Kidney (tissue), 13 donors: ENCODE measurements at regions not wholly inside any gene's neighbourhood (a gene's known extent, or its start where the extent isn't known, plus 50 kb on each side); places are given as distances from the start of the nearest gene placed in this dataset.

Experiments used
- DNase-seq, 5 donors: peaks; one replicate each; pipeline ENCODE4 v3.0.0-alpha.2; 2013 to 2020
- FAIRE-seq: peaks from 2 replicates; lab custom pipeline; 2012; peaks lifted over from hg19 to GRCh38; lab: Jason Lieb, UNC
- H3K27ac ChIP-seq, 2 donors: one replicate each; pipeline ENCODE4 v1.7.0; 2013; ENCODE audit warnings: low read depth in 2 of 2, low read length in 2 of 2, inconsistent platforms in 1 of 2
- H3K27me3 ChIP-seq: one replicate; pipeline ENCODE4 v1.7.1; 2013; ENCODE audit warnings: low read length, inconsistent platforms; ENCODE audit not compliant: control insufficient read depth, insufficient read depth
- H3K36me3 ChIP-seq, 3 donors: one replicate each; pipeline versions ENCODE4 v1.7.0 to v1.7.1; 2013; ENCODE audit warnings: low read length in 3 of 3, control low read depth in 1 of 3, inconsistent platforms in 1 of 3; ENCODE audit not compliant: insufficient read depth in 3 of 3, control insufficient read depth in 2 of 3
- H3K4me1 ChIP-seq, 3 donors: one replicate each; pipeline versions ENCODE4 v1.7.0 to v1.7.1; 2013; ENCODE audit warnings: low read length in 3 of 3, inconsistent platforms in 1 of 3, low read depth in 1 of 3; ENCODE audit not compliant: control insufficient read depth in 2 of 3, insufficient read depth in 2 of 3
- H3K4me3 ChIP-seq, 3 donors: one replicate each; pipeline versions ENCODE4 v1.7.0 to v1.8.1; 2013; ENCODE audit warnings: low read length in 3 of 3, control low read depth in 1 of 3, inconsistent platforms in 1 of 3
- H3K9ac ChIP-seq, 3 donors: one replicate each; pipeline versions ENCODE4 v1.7.0 to v1.7.1; 2013; ENCODE audit warnings: low read length in 3 of 3, control low read depth in 1 of 3, inconsistent platforms in 1 of 3
- H3K9me3 ChIP-seq, 3 donors: one replicate each; pipeline versions ENCODE4 v1.7.0 to v1.7.1; 2013; ENCODE audit warnings: low read length in 3 of 3, control low read depth in 1 of 3, inconsistent platforms in 1 of 3; ENCODE audit not compliant: control insufficient read depth in 2 of 3, insufficient read depth in 1 of 3
- CTCF ChIP-seq: IDR thresholded peaks from 3 replicates; pipeline ENCODE4 v1.5.1; 2012; ENCODE audit warnings: mild to moderate bottlenecking, moderate library complexity, borderline replicate concordance; ENCODE audit not compliant: insufficient read depth; ENCODE audit errors: extremely low read depth
- intact Hi-C: fragments of 100-400 bp; cut with DNase I; formaldehyde crosslinking; loops from one replicate; pipeline ENCODE4 v1.11.1; 2022
- donor health status: control.
- donor health status: control.
- donor health status: control.
- donor health status: control.
- donor health status: control.
- donor health status: DM: yes; HTN: yes; CAD: no.
- donor health status: Normal renal cell carcinoma (clear cell type).

- Histone ChIP-seq H3K27ac (no peak overlapping the region), H3K9ac (no peak overlapping the region), H3K27me3 (no peaks in the 10 kb centered on the region), H3K4me3 (no peak overlapping the region), H3K4me1 (no peaks in the 10 kb centered on the region), H3K9me3 (no peaks in the 10 kb centered on the region), H3K36me3 (no peaks in the 10 kb centered on the region)
- no peak for TF ChIP-seq CTCF
- FAIRE-seq (no peak), DNase-seq (no peak)
- intact Hi-C loops: no loop called here
These were observed 157.6 kb upstream of the CCDC68 start for GRCh38 chr18:55116863-55117262.

DNA sequence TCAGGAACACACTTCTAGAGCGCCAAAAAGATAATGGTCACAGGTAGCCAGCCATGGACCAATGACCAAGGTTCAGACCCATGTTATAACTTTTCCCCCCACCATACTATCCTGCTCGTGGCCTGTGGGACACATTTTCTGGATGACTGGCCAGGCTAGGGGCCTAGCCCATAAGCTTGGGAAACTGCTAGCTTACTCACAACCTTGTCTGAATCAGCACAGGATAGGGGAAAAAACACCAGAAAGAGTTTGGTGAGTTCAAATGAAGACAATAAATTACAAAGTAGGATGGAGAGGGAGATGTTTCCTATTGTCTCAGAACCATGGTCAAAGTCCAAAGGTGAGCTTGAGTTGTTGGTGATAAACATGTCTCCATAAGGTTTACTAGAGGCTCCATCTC lies 156.3 kb upstream of the CCDC68 start:
- H3K27me3 ChIP-seq: no peaks in the 10 kb centered on the region
- no peak overlapping the region for H3K9ac ChIP-seq
- no peak overlapping the region for H3K27ac ChIP-seq
- intact Hi-C loops: no loop called here
- peaks cover 0 to 3% (median 0%) of the 10 kb centered on the region in 3 donors for H3K4me1 ChIP-seq
- DNase-seq: no peak
- TF ChIP-seq CTCF: no peak
- FAIRE-seq: no peak
- H3K36me3 ChIP-seq: no peaks in the 10 kb centered on the region
- H3K4me3 ChIP-seq: no peak overlapping the region
- H3K9me3 ChIP-seq: no peaks in the 10 kb centered on the region

DNA sequence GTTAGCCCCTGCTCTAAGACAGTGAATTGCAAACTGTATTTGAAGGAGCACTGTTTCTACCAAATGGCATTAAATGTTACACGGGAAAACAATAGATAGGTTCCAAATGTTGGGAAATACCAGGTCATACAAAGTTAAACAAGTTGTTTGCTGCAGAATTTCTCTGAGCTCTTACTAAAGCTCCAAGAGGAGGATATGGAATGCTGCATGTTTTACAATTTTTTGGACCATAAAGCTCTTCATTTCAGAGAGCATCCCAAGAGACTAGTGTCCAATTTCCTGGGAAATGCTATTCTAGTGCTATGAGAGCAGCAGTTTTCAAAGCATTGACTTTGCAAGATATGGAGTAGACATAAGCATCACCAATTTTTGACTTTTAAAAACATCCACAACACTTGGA lies 155.6 kb upstream of the CCDC68 start:
- H3K4me3 ChIP-seq: no peak overlapping the region
- FAIRE-seq (no peak), DNase-seq (no peak)
- H3K27ac ChIP-seq: no peak overlapping the region
- H3K4me1 ChIP-seq: peaks cover 0 to 3% (median 0%) of the 10 kb centered on the region in 3 donors
- no peak for TF ChIP-seq CTCF
- no peaks in the 10 kb centered on the region for H3K36me3 ChIP-seq
- no peak overlapping the region for H3K9ac ChIP-seq
- no peaks in the 10 kb centered on the region for H3K27me3 ChIP-seq
- H3K9me3 ChIP-seq: no peaks in the 10 kb centered on the region
- intact Hi-C loops: no loop called here

DNA sequence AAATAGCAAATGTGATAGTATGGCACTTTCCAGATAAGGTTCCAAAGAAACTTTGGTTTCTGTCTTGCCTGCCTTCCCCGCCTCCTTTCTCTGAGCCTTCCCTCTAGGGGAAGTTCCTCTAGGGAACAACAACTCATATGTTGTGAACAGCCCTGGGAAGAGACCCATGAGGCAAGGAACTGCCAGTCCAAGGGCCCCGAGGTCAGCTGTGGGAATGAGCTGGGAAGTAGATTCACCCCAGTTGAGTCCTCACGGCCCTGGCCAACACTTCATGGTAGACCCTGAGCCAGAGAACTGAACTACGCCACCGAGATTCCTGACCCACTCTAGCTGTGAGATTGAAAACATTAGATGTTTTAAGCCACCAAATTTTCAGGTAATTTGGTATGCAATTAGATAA lies 154.5 kb upstream of the CCDC68 start:
- H3K36me3 ChIP-seq: no peaks in the 10 kb centered on the region
- no peak for TF ChIP-seq CTCF
- H3K27me3 ChIP-seq: no peaks in the 10 kb centered on the region
- H3K9me3 ChIP-seq: no peaks in the 10 kb centered on the region
- H3K4me1 ChIP-seq: peaks cover 0 to 3% (median 0%) of the 10 kb centered on the region in 3 donors
- intact Hi-C loops: no loop called here
- FAIRE-seq (no peak), DNase-seq (no peak)
- no peak overlapping the region for H3K9ac ChIP-seq
- no peak overlapping the region for H3K27ac ChIP-seq
- no peak overlapping the region for H3K4me3 ChIP-seq
